GM18909 (cell line): ENCODE measurements at regions not wholly inside any gene's neighbourhood (a gene's known extent, or its start where the extent isn't known, plus 50 kb on each side); places are given as distances from the start of the nearest gene placed in this dataset.
"Not testable (repeated sequence)": the region's sequence is repeated elsewhere in the genome, so short reads cannot be mapped to it uniquely, and the experiment has no call there.

ENCODE experiments used
- ATAC-seq: cut with Tn5 transposase; IDR thresholded peaks from one replicate; pipeline ENCODE4 v1.9.1; 2021; ENCODE audit warnings: mild to moderate bottlenecking; ENCODE audit not compliant: unreplicated experiment, poor library complexity

GRCh38 chrX:41029332-41029731, 55.9 kb upstream of the USP9X start:
- ATAC-seq = no peak

- no peak for ATAC-seq
These were observed 53.8 kb upstream of the USP9X start for GRCh38 chrX:41031256-41031967.

GRCh38 chrX:41033299-41033698, 51.9 kb upstream of the USP9X start:
- no peak for ATAC-seq

- ATAC-seq = not testable (repeated sequence)
These were observed 50.3 kb upstream of the USP9X start for GRCh38 chrX:41034902-41035301.
